ENCODE measurements at regions not wholly inside any gene's neighbourhood (a gene's known extent, or its start where the extent isn't known, plus 50 kb on each side); places are given as distances from the start of the nearest gene placed in this dataset.
A peak's percentile ranks its signal among the peaks of the same experiment; 100 is the strongest.
"Not testable (repeated sequence)": the region's sequence is repeated elsewhere in the genome, so short reads cannot be mapped to it uniquely, and the experiment has no call there.

GRCh38 chr10:42233461-42234206 lies 404.7 kb downstream of the ZNF33B start:
- H3K4me1 ChIP-seq; H3K27me3 ChIP-seq; DNase-seq; H3K9me3 ChIP-seq; H3K36me3 ChIP-seq; intact Hi-C loops (cut with DNase I); H3K4me3 ChIP-seq: not testable (repeated sequence)
- WGBS, 2 donors: 73 to 83% methylated on average over 4 to 5 of the region's 8 CpGs
- peak overlapping the region in 1 of 4 donors; percentile 38 for H3K27ac ChIP-seq

GRCh38 chr10:42232955-42233354 lies 405.4 kb downstream of the ZNF33B start:
- H3K4me1 ChIP-seq; H3K4me3 ChIP-seq; H3K36me3 ChIP-seq; DNase-seq; H3K27me3 ChIP-seq; H3K9me3 ChIP-seq; intact Hi-C loops (cut with DNase I): not testable (repeated sequence)
- WGBS, 2 donors: 100% methylated on average over 1 of the region's 1 CpG; no CpG with 5 or more reads in 1 of the 2 donors
- peak overlapping the region in 1 of 4 donors; percentile 42 for H3K27ac ChIP-seq

- H3K9me3 ChIP-seq; DNase-seq; intact Hi-C loops (cut with DNase I); H3K4me1 ChIP-seq; H3K36me3 ChIP-seq; H3K27me3 ChIP-seq; H3K27ac ChIP-seq; H3K4me3 ChIP-seq: not testable (repeated sequence)
- WGBS, 2 donors: 83% methylated on average over 3 of the region's 4 CpGs; no CpG with 5 or more reads in 1 of the 2 donors
These were observed 407.6 kb downstream of the ZNF33B start for GRCh38 chr10:42230812-42231211.

GRCh38 chr10:42230115-42230514 lies 408.3 kb downstream of the ZNF33B start:
- H3K36me3 ChIP-seq; H3K27ac ChIP-seq; intact Hi-C loops (cut with DNase I); H3K4me3 ChIP-seq; DNase-seq; H3K9me3 ChIP-seq; H3K4me1 ChIP-seq; H3K27me3 ChIP-seq: not testable (repeated sequence)
- WGBS, 2 donors: 50 to 55% methylated on average over 1 to 2 of the region's 2 CpGs

GRCh38 chr10:42227859-42228258 lies 410.5 kb downstream of the ZNF33B start:
- H3K4me3 ChIP-seq; H3K9me3 ChIP-seq; H3K27ac ChIP-seq; H3K4me1 ChIP-seq; intact Hi-C loops (cut with DNase I); DNase-seq; H3K27me3 ChIP-seq; H3K36me3 ChIP-seq: not testable (repeated sequence)

GRCh38 chr10:42193588-42193987 lies 444.8 kb downstream of the ZNF33B start:
- DNase-seq; H3K36me3 ChIP-seq; intact Hi-C loops (cut with DNase I); H3K9me3 ChIP-seq; H3K4me1 ChIP-seq; H3K27ac ChIP-seq; H3K4me3 ChIP-seq; H3K27me3 ChIP-seq: not testable (repeated sequence)
- 64 to 68% methylated on average over 3 of the region's 3 CpGs for WGBS, 2 donors

GRCh38 chr10:42192450-42192849 lies 445.9 kb downstream of the ZNF33B start:
- H3K27me3 ChIP-seq; H3K36me3 ChIP-seq; H3K4me1 ChIP-seq; DNase-seq; intact Hi-C loops (cut with DNase I); H3K27ac ChIP-seq; H3K9me3 ChIP-seq; H3K4me3 ChIP-seq: not testable (repeated sequence)
- 2 to 3% methylated on average over 4 of the region's 4 CpGs for WGBS, 2 donors
- peak in 5 of 6 experiments; percentile 30 to 58 (median 53) for TF ChIP-seq CTCF (IDR thresholded peaks at IDR 0.05)

- DNase-seq; H3K9me3 ChIP-seq; H3K4me3 ChIP-seq; H3K36me3 ChIP-seq; H3K27me3 ChIP-seq; H3K4me1 ChIP-seq; intact Hi-C loops (cut with DNase I): not testable (repeated sequence)
- H3K27ac ChIP-seq: peak overlapping the region in 1 of 4 donors; percentile 57
- 49 to 58% methylated on average over 4 to 5 of the region's 6 CpGs for WGBS, 2 donors
These were observed 450.7 kb downstream of the ZNF33B start for GRCh38 chr10:42187501-42188195.

All from esophagus squamous epithelium (tissue), 5 donors.